BJ (cell line): ENCODE measurements at regions not wholly inside any gene's neighbourhood (a gene's known extent, or its start where the extent isn't known, plus 50 kb on each side); places are given as distances from the start of the nearest gene placed in this dataset.

Experiments used
- CTCF ChIA-PET: fragments of 350-600 bp; formaldehyde crosslinking; extraction: SDS; loops from one replicate; lab custom pipeline; 2021; ENCODE audit warnings: antibody characterized with exemption, inconsistent platforms; lab: Yijun Ruan, JAX
- POLR2A ChIA-PET: fragments of 300-600 bp; sonication (Branson Sonifier 250); formaldehyde crosslinking; extraction: SDS; loops from one replicate; lab custom pipeline; 2021; ENCODE audit warnings: antibody characterized with exemption; lab: Charles Lee
- DNase-seq: peaks from one replicate; pipeline ENCODE4 v3.0.0-alpha.2; 2011; ENCODE audit warnings: low read depth
- H3K27me3 ChIP-seq: 2 replicates; pipeline ENCODE4 v1.6.0; 2011; ENCODE audit warnings: low read length; ENCODE audit not compliant: control insufficient read depth, insufficient read depth
- H3K36me3 ChIP-seq: 2 replicates; pipeline ENCODE4 v1.5.1; 2011; ENCODE audit warnings: low read length; ENCODE audit not compliant: control insufficient read depth, insufficient read depth
- H3K4me3 ChIP-seq: 2 replicates; pipeline ENCODE4 v1.5.1; 2011; ENCODE audit warnings: low read depth, mild to moderate bottlenecking, control low read depth, low read length
- TF ChIP-seq, protein P1 (sequence below): IDR thresholded peaks from 2 replicates; pipeline ENCODE4 v1.5.1; 2011; ENCODE audit warnings: low read depth, mild to moderate bottlenecking, control low read depth, inconsistent platforms, low read length, moderate library complexity; ENCODE audit not compliant: insufficient read depth

GRCh38 chr2:118521960-118522359 is 325.5 kb downstream of the EN1 start:
- TF ChIP-seq, protein P1, sequence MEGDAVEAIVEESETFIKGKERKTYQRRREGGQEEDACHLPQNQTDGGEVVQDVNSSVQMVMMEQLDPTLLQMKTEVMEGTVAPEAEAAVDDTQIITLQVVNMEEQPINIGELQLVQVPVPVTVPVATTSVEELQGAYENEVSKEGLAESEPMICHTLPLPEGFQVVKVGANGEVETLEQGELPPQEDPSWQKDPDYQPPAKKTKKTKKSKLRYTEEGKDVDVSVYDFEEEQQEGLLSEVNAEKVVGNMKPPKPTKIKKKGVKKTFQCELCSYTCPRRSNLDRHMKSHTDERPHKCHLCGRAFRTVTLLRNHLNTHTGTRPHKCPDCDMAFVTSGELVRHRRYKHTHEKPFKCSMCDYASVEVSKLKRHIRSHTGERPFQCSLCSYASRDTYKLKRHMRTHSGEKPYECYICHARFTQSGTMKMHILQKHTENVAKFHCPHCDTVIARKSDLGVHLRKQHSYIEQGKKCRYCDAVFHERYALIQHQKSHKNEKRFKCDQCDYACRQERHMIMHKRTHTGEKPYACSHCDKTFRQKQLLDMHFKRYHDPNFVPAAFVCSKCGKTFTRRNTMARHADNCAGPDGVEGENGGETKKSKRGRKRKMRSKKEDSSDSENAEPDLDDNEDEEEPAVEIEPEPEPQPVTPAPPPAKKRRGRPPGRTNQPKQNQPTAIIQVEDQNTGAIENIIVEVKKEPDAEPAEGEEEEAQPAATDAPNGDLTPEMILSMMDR = no peak
- ChIA-PET CTCF (no interaction called here), POLR2A (no interaction called here)
- no peaks in the 10 kb centered on the region for H3K36me3 ChIP-seq
- H3K4me3 ChIP-seq = no peak overlapping the region
- no peaks in the 10 kb centered on the region for H3K27me3 ChIP-seq
- DNase-seq = no peak

GRCh38 chr2:118521272-118521671 is 326.2 kb downstream of the EN1 start:
- CTCF ChIA-PET = interaction anchor here (0.6 kb wide), 1 partner anchor 707 kb away, joined by 4 read pairs; the partner anchor contains the start of gene DDX18
- no peaks in the 10 kb centered on the region for H3K27me3 ChIP-seq
- POLR2A ChIA-PET = no interaction called here
- H3K36me3 ChIP-seq = no peaks in the 10 kb centered on the region
- TF ChIP-seq, protein P1 = no peak
- DNase-seq = no peak
- H3K4me3 ChIP-seq = no peak overlapping the region

DNA sequence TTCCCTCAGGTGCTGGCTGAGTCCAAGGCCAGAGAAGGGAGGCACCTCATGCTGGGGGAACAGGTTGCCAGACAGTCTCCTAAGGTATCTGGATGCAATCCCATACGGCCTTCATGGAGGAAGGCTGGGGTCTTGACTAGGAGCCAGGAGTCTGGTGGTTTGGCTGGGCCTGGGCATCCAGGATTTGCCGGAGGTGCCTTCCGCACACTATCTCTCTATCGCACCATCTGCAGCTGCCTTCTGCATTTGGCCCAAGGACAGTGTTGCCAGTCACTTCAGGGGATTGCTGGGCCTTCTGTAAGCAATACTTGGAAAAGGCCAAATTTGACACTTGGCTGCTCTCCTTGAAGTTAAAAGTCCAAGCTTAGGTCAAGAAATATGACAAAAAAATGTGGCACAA is 327.2 kb downstream of the EN1 start:
- ChIA-PET CTCF (interaction anchor here (1.1 kb wide), 1 partner anchor 335 kb away, joined by 3 read pairs; no protein-coding TSS in a partner anchor), POLR2A (no interaction called here)

GRCh38 chr2:118519511-118519910 is 327.9 kb downstream of the EN1 start:
- CTCF ChIA-PET = interaction anchor here (1.1 kb wide), 1 partner anchor 336 kb away, joined by 3 read pairs; no protein-coding TSS in a partner anchor

More for the DNA sequence above, 327.2 kb downstream of the EN1 start:
- no peaks in the 10 kb centered on the region for H3K36me3 ChIP-seq
- no peaks in the 10 kb centered on the region for H3K27me3 ChIP-seq
- H3K4me3 ChIP-seq = no peak overlapping the region
- TF ChIP-seq, protein P1 = no peak
- no peak for DNase-seq

GRCh38 chr2:118510807-118511206 is 336.6 kb downstream of the EN1 start:
- no peak for DNase-seq
- TF ChIP-seq, protein P1 = no peak
- H3K36me3 ChIP-seq = no peaks in the 10 kb centered on the region
- no peaks in the 10 kb centered on the region for H3K27me3 ChIP-seq
- H3K4me3 ChIP-seq = no peak overlapping the region
- ChIA-PET CTCF (no interaction called here), POLR2A (no interaction called here)

More at GRCh38 chr2:118519511-118519910, 327.9 kb downstream of the EN1 start:
- TF ChIP-seq, protein P1 = no peak
- H3K27me3 ChIP-seq = no peaks in the 10 kb centered on the region
- no peak for DNase-seq
- H3K4me3 ChIP-seq = no peak overlapping the region
- POLR2A ChIA-PET = no interaction called here
- H3K36me3 ChIP-seq = no peaks in the 10 kb centered on the region
